CD1c-positive myeloid dendritic cell (primary cell): ENCODE measurements at regions not wholly inside any gene's neighbourhood (a gene's known extent, or its start where the extent isn't known, plus 50 kb on each side); places are given as distances from the start of the nearest gene placed in this dataset.

ENCODE experiments used
- DNase-seq: peaks from one replicate; pipeline ENCODE4 v3.0.0-alpha.2; 2016; ENCODE audit errors: extremely low spot score

GRCh38 chrX:109842611-109843010, 109.6 kb upstream of the ACSL4 start:
- DNase-seq = no peak

GRCh38 chrX:109843963-109844751, 111.1 kb upstream of the ACSL4 start:
- peak; percentile 56 for DNase-seq

- peak; percentile 9 for DNase-seq
Measured at GRCh38 chrX:109844986-109845385, 111.9 kb upstream of the ACSL4 start.

DNA sequence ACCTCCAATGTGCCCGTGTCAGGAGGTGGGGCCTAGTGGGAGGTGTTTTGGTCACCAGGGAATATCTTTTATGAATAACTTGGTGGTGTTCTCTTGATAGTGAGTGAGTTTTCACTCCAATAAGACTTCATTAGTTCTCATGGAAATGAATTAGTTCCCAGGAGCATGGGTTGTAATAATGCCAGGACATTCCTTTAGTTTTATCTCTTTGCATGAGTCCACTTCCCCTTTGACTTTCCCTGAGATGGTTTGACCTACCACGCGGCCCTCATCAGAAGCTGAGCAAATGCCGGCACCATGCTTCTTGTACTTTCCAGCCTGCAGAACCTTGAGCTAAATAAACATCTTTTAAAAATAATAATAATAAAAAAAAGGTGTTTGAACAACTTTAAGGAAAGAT, 112.9 kb upstream of the ACSL4 start:
- no peak for DNase-seq

DNA sequence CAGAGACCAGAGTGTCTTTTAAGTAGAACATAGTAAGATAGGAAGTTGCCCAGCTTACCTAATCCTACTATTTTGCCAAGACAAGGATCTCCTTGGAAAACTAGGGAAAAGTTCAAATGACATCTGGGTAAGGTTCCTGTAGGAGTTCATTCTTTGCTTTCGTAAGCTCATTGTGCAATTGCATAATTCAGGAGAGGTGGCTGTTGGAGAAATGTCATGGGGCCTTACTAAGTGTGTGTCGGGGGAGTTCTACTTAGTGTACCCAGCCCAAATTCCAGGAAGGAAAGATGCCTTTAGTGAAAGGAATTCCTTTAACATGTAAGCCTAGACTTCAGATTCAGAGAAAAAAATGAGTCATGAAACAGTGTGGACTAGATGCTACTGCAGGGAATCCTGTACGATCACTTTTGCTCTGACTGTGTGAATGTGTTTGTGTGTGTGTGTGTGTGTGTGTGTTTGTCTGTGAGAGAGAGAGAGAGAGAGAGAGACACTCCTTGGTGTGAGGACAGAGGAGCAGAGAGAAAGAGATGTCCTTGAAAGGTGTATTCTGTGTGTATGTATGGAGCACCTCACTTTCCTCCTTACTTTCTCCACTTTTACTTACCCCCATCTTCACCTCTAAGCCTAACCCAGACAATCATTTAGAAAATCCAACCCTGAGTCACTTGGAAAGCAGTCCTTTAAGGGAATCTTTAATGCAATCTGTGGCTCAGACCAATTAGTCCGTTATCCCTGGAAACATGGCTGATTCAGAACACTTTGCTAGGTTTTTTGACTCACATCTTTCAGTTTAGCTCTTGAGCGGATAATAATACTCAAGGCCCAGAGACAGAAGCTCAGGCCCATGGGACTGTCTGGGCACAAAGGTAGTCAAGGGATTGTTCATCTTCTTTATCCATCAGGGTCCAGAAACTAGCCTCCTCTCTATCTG, 114.5 kb upstream of the ACSL4 start:
- peak; percentile 31 for DNase-seq

DNA sequence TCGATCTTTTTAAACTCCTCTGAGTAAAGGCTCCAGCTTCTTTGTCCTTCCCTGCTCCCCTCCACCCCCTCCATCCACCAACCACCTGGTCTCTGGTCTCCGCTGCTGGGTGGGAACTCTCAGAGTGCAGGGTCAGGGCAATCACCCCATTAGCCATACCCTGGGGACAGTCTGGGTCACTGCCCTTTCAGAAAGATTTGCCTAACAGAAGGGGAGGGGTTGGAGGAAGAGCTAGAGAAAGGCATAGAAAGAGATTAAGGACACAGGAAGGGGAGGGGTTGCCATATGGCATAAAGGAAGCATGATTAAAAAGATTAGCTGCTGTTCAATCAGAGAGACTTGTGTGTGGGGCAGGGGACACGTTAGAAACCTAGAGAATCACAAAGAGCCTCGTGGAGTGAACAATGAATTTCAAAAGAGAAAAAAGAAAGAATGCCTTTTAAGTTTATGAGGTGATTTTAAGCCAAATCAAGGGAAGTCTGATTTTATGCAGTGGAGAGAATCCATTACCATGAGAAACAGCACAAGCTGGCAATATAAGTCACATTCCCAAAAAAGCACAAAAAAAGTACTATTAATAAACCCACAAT, 115.5 kb upstream of the ACSL4 start:
- DNase-seq = no peak

DNA sequence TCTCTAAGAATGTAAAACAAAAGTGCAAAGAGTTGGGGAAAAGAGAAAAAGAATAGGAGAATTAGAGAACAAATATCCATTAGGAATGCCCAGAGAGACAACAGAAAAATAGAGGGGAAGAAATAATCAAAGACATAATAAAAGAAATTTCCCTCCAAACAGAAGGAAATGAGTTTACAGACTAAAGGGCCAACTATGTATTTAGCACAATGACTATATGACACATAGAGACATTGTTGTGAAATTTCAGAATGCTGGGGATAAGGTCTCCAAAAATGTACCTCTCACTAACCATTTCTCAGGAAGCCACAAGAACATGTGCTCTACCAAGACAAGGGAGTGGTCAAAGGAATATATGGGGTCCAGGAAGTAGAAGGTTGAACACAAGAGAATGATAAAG, 121.0 kb upstream of the ACSL4 start:
- DNase-seq = no peak

DNA sequence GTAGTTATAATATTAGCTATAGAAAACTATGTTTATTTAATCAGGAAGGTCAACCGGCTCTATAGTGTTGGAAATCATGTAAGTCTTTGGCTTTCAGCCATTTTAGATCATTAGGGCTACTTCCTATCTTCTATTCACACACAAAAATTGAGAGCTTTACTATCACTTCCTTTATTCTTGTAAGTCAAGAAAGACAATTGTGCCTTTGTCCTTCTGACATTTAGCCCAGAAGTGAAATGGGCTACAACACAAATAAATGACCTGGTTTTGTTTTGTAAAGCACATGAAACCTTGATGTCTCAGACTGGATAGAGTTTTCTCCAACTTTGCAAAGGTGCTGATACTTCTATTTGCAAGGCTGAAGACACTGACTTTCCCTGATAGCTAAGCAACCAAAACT, 122.4 kb upstream of the ACSL4 start:
- DNase-seq = peak; percentile 64

DNA sequence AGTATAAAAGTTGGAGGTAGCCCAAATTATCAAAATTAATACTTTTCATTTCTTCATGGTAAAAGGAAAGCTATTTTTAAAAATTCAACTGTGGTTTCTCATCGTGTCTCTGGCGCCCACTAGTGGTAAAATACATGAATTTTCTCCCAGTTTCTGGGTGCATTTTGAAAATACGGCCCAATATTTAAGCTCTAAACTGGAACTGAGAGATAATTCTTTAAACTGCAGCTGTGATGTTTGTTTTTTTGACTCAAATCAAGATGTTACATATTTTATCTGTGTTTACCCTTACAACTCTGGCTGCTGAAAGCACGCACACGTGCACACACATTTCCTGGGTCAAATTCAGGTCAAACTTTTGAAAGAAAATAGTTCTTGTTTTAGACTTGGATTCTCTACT, 123.9 kb upstream of the ACSL4 start:
- peak; percentile 56 for DNase-seq

DNA sequence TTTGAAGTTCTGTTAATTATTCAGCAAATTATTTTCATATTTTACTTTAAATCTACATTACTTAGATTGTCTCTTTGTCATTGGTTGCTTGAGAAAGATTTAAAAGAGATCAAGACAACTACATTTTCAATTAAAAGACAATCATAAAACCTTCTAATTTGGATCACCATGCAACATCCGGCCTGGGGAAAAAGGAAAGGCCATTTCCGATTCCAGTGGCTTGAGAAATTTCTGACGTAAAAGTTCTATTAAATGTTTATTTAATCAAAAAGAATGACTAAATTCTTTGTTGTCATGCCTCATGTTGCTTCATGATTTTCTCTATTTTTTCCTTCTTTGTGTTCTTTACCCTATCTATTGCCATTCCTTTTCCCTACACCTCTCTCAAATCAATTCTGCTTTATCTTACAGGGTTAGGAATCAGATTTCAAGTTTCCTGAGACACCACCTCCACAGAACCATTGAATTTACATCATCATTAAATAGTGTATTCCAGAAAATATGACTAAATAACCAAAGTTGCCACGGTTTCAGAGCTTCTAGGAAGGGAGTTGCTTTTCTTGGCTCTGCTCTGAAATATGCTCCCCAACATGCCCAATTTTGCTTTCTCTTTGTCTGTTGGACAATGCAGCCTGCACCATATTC, 124.6 kb upstream of the ACSL4 start:
- no peak for DNase-seq

GRCh38 chrX:109858602-109859341, 125.7 kb upstream of the ACSL4 start:
- DNase-seq = no peak

GRCh38 chrX:109859651-109860050, 126.6 kb upstream of the ACSL4 start:
- DNase-seq = no peak

- DNase-seq = no peak
Measured at GRCh38 chrX:109862433-109862832, 129.4 kb upstream of the ACSL4 start.

DNA sequence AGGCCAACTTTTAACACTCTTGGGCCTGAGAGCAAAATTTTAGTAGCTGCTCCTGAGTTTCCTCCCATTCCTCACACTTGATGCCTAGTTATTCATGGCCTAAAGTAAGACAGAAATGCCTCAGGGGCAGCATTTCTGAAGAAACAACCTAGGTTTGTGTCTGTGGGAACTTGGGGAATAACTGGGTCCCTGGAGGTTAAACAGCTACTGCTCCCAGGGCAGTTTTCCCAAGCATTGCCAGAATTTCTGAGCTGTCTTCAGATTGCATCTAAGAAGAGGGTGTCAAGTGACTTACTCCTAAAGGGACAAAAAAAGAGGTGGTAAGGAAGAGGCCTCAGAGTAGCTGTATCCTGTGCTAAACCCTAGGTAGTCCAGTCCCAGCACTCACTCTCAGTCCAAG, 130.8 kb upstream of the ACSL4 start:
- DNase-seq = no peak

DNA sequence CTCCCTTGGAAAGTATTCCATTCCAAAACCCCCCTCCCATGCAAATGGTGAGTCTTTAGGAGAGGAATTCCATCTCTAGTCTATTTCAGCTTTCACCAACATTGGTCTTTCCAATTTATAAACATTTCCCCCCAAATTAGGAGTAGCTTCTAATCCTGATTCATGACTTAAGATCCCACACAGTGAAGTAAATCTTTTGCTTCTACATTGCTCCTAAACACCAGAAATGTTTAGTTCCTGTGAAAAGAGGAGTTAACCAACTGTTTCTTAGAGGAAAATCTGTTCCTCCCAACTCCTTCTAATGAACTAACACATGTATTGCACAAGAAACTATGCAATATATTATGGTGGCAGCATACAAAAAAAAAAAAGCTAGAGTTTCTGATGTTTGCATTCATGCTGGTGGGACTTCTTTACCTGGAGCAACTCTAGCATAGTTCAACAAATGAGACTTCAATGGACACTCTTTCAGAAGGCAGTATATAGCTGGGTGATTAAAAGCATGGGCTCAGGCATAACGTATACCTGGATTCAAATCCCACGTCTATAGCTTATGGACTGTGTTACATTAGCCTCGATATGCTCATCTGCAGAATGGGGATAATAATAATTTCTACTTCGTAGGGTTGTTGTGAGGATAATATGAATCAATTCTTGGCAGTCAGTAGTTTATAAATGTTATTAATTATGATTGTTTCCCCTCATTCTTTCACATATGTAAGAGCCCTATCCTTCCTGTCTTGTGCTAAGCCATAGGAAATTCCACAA, 131.6 kb upstream of the TMEM164 start:
- DNase-seq = no peak

- DNase-seq = no peak
Measured at GRCh38 chrX:109872021-109872732, 130.7 kb upstream of the TMEM164 start.

DNA sequence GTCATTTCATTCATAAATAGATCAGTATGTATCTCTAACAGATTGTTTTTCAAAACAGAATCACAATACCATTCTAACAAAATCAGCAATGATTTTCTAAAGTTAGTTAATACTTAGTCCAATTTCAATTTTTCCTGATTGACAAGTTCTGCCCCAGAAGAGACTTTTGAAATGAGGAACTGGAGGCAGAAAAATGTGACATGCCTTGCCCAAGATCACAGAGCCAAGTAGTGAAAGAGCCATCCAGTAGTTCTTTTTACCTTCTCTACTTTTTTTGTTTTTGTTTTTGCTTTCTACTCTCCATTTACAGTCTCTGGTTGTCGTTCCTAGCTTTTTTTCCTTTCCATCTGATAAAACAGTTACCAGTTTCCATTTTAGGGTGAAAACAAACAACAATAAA, 129.3 kb upstream of the TMEM164 start:
- peak; percentile 28 for DNase-seq

DNA sequence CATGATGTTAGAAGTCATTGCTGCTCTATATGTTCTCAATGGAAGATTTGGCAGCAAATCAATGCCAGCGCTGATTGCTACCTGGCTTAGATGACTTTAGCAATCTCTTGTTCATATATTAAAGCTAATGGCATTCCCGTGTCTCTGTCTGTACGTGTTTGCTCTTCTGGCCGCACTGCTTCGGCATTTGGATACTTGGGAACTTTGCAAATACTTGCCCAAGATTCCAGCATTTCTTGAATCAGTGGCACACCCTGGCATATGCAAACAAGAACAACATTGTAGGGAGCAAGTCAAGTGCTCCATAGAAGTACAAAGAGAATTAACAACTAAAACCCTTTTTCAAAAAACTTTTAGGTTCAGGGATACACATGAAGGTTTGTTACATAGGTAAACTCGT, 128.9 kb upstream of the TMEM164 start:
- DNase-seq = no peak

DNA sequence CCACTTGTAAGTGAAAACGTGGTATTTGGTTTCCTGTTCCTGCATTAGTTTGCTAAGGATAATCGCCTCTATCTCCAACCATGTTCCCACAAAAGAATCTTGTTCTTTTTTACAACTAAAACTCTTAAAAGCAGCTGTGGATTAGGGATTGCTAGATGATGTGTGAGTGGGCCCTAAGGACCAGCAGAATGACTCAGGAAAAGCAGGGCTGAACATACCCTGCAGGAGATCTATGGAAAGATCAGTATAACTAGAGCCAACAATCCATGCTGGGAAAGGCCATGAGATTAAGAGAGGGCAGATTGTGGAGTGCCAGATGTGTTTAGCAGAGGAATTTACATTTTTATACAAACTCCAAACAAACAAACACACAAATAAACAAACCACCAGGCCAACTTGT, 128.4 kb upstream of the TMEM164 start:
- DNase-seq = no peak

DNA sequence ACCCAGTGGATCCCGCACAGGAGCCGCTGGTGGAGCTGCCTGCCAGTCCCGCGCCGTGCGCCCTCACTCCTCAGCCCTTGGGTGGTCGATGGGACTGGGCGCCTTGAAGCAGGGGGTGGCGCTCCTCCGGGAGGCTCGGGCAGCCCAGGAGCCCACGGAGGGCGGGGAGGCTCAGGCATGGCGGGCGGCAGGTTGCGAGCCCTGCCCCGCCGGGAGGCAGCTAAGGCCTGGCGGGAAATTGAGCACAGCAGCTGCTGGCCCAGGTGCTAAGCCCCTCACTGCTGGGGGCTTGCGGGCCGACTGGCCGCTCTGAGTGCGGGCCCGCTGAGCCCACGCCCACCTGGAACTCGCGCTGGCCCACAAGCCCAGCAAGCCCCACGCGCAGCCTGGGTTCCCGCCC, 127.1 kb upstream of the TMEM164 start:
- no peak for DNase-seq
